Endothelial cell (in vitro differentiated cells): ENCODE measurements at regions not wholly inside any gene's neighbourhood (a gene's known extent, or its start where the extent isn't known, plus 50 kb on each side); places are given as distances from the start of the nearest gene placed in this dataset.

Experiments
- DNase-seq: peaks from one replicate; pipeline ENCODE4 v3.0.0; 2021; ENCODE audit warnings: low spot score
- H3K27ac Mint-ChIP-seq: one replicate; pipeline ENCODE4 v1.8.0; 2021; ENCODE audit warnings: mixed read lengths, inconsistent platforms; ENCODE audit not compliant: unreplicated experiment
- H3K27me3 Mint-ChIP-seq: one replicate; pipeline ENCODE4 v1.8.0; 2021; ENCODE audit warnings: mild to moderate bottlenecking, moderate library complexity, mixed read lengths, inconsistent platforms; ENCODE audit not compliant: unreplicated experiment
- H3K36me3 Mint-ChIP-seq: one replicate; pipeline ENCODE4 v1.8.0; 2021; ENCODE audit warnings: mild to moderate bottlenecking, low read depth, mixed read lengths, inconsistent platforms; ENCODE audit not compliant: unreplicated experiment
- H3K4me1 Mint-ChIP-seq: one replicate; pipeline ENCODE4 v1.8.0; 2021; ENCODE audit warnings: mild to moderate bottlenecking, mixed read lengths, inconsistent platforms; ENCODE audit not compliant: unreplicated experiment
- H3K4me3 Mint-ChIP-seq: one replicate; pipeline ENCODE4 v1.8.0; 2021; ENCODE audit warnings: mild to moderate bottlenecking, mixed read lengths, inconsistent platforms; ENCODE audit not compliant: unreplicated experiment
- H3K9me3 Mint-ChIP-seq: one replicate; pipeline ENCODE4 v1.8.0; 2021; ENCODE audit warnings: mixed read lengths, inconsistent platforms; ENCODE audit not compliant: unreplicated experiment
- CTCF ChIP-seq: fragments of 200-600 bp; sonication (generic); IDR thresholded peaks from one replicate; pipeline ENCODE4 v1.5.0; 2021; ENCODE audit warnings: antibody characterized with exemption; ENCODE audit not compliant: unreplicated experiment

GRCh38 chr3:124413989-124414598 lies 316.2 kb upstream of the UMPS start:
- TF ChIP-seq CTCF: no peak
- Mint-ChIP-seq H3K9me3 (no peaks in the 10 kb centered on the region), H3K27ac (no peak overlapping the region), H3K27me3 (peaks cover 5% of the 10 kb centered on the region), H3K4me1 (no peaks in the 10 kb centered on the region), H3K4me3 (peak overlapping the region; percentile 71), H3K36me3 (peaks cover 55% of the 10 kb centered on the region)
- DNase-seq: no peak

- peaks cover 59% of the 10 kb centered on the region for H3K36me3 Mint-ChIP-seq
- no peaks in the 10 kb centered on the region for H3K9me3 Mint-ChIP-seq
- H3K4me3 Mint-ChIP-seq: peak overlapping the region; percentile 28
- H3K27me3 Mint-ChIP-seq: peaks cover 2% of the 10 kb centered on the region
- TF ChIP-seq CTCF: no peak
- DNase-seq: no peak
- H3K4me1 Mint-ChIP-seq: no peaks in the 10 kb centered on the region
- H3K27ac Mint-ChIP-seq: no peak overlapping the region
Measured at GRCh38 chr3:124415446-124415960, 314.7 kb upstream of the UMPS start.

GRCh38 chr3:124419303-124419702 lies 310.9 kb upstream of the UMPS start:
- TF ChIP-seq CTCF: no peak
- H3K36me3 Mint-ChIP-seq: peaks cover 61% of the 10 kb centered on the region
- H3K4me1 Mint-ChIP-seq: no peaks in the 10 kb centered on the region
- DNase-seq: no peak
- peaks cover 2% of the 10 kb centered on the region for H3K27me3 Mint-ChIP-seq
- no peaks in the 10 kb centered on the region for H3K9me3 Mint-ChIP-seq
- no peak overlapping the region for H3K27ac Mint-ChIP-seq
- H3K4me3 Mint-ChIP-seq: no peak overlapping the region

- Mint-ChIP-seq H3K4me1 (no peaks in the 10 kb centered on the region), H3K36me3 (peaks cover 61% of the 10 kb centered on the region), H3K9me3 (no peaks in the 10 kb centered on the region), H3K27ac (no peak overlapping the region), H3K4me3 (no peak overlapping the region), H3K27me3 (peaks cover 2% of the 10 kb centered on the region)
- TF ChIP-seq CTCF: no peak
- no peak for DNase-seq
Measured at GRCh38 chr3:124420392-124420791, 309.9 kb upstream of the UMPS start.

GRCh38 chr3:124422805-124423204 lies 307.4 kb upstream of the UMPS start:
- Mint-ChIP-seq H3K4me3 (no peak overlapping the region), H3K27ac (no peak overlapping the region), H3K9me3 (no peaks in the 10 kb centered on the region), H3K4me1 (no peaks in the 10 kb centered on the region), H3K27me3 (no peaks in the 10 kb centered on the region), H3K36me3 (peaks cover 50% of the 10 kb centered on the region)
- DNase-seq: no peak
- no peak for TF ChIP-seq CTCF
